ENCODE measurements at regions not wholly inside any gene's neighbourhood (a gene's known extent, or its start where the extent isn't known, plus 50 kb on each side); places are given as distances from the start of the nearest gene placed in this dataset.

DNA sequence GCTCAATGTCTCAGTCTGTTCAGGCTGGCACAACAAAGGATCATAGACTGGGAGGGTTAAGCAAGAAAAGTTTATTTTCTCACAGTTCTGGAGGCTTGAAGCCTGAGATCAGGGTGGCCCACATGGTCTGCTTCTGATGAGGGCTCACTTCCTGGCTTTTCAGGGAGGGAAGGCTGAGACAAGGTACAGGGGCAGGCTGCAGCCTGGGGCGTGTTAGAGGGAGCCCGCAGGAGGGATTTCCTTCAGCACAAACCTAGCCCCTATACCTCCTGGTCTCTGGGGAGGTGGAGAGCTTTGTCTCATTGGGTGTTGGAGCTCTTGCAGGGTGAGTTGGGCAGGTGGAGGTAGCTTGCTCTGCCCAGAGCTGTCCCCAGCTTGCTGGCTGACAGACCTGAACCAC, 81.1 kb upstream of the GPR6 start:
- TF ChIP-seq, protein P1, sequence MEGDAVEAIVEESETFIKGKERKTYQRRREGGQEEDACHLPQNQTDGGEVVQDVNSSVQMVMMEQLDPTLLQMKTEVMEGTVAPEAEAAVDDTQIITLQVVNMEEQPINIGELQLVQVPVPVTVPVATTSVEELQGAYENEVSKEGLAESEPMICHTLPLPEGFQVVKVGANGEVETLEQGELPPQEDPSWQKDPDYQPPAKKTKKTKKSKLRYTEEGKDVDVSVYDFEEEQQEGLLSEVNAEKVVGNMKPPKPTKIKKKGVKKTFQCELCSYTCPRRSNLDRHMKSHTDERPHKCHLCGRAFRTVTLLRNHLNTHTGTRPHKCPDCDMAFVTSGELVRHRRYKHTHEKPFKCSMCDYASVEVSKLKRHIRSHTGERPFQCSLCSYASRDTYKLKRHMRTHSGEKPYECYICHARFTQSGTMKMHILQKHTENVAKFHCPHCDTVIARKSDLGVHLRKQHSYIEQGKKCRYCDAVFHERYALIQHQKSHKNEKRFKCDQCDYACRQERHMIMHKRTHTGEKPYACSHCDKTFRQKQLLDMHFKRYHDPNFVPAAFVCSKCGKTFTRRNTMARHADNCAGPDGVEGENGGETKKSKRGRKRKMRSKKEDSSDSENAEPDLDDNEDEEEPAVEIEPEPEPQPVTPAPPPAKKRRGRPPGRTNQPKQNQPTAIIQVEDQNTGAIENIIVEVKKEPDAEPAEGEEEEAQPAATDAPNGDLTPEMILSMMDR (IDR thresholded peaks at IDR 0.05) = no peak
- H3K36me3 Mint-ChIP-seq (ENCODE audit: low read depth) = no peaks in the 10 kb centered on the region
- H3K27ac Mint-ChIP-seq = no peak overlapping the region
- DNase-seq = no peak
- H3K4me3 Mint-ChIP-seq = no peak overlapping the region; the same call in 1 of the 2 replicates
- H3K9me3 Mint-ChIP-seq = peaks cover 8% of the 10 kb centered on the region
- H3K27me3 Mint-ChIP-seq (ENCODE audit: insufficient read depth) = peaks cover 23% of the 10 kb centered on the region
- peaks cover 7% of the 10 kb centered on the region; the same call in 1 of the 2 replicates for H3K4me1 Mint-ChIP-seq (ENCODE audit: low read depth)

- Mint-ChIP-seq H3K27ac (no peak overlapping the region), H3K36me3 (ENCODE audit: low read depth) (no peaks in the 10 kb centered on the region), H3K4me3 (no peak overlapping the region), H3K27me3 (ENCODE audit: insufficient read depth) (peaks cover 21% of the 10 kb centered on the region), H3K4me1 (ENCODE audit: low read depth) (peaks cover 7% of the 10 kb centered on the region; the same call in 1 of the 2 replicates), H3K9me3 (peaks cover 8% of the 10 kb centered on the region)
- no peak for DNase-seq
- TF ChIP-seq, protein P1 (IDR thresholded peaks at IDR 0.05) = no peak
Observed at GRCh38 chr6:109897561-109898080, 80.5 kb upstream of the GPR6 start.

- no peak overlapping the region for H3K4me3 Mint-ChIP-seq
- no peaks in the 10 kb centered on the region for H3K9me3 Mint-ChIP-seq
- no peaks in the 10 kb centered on the region for H3K36me3 Mint-ChIP-seq (ENCODE audit: low read depth)
- H3K27me3 Mint-ChIP-seq (ENCODE audit: insufficient read depth) = peaks cover 18% of the 10 kb centered on the region
- DNase-seq = no peak
- TF ChIP-seq, protein P1 (IDR thresholded peaks at IDR 0.05) = no peak
- no peak overlapping the region for H3K27ac Mint-ChIP-seq
- H3K4me1 Mint-ChIP-seq (ENCODE audit: low read depth) = 0 out of 2 replicates have a peak, but pooled peaks cover under 1% of the 10 kb centered on the region
Observed at GRCh38 chr6:109901976-109902375, 76.1 kb upstream of the GPR6 start.

- DNase-seq = no peak
- Mint-ChIP-seq H3K27ac (no peak overlapping the region), H3K9me3 (no peaks in the 10 kb centered on the region), H3K4me1 (ENCODE audit: low read depth) (no peaks in the 10 kb centered on the region), H3K36me3 (ENCODE audit: low read depth) (no peaks in the 10 kb centered on the region), H3K27me3 (ENCODE audit: insufficient read depth) (peaks cover 12% of the 10 kb centered on the region; the same call in 1 of the 2 replicates), H3K4me3 (no peak overlapping the region)
- TF ChIP-seq, protein P1 (IDR thresholded peaks at IDR 0.05) = no peak
Observed at GRCh38 chr6:109902870-109903269, 75.2 kb upstream of the GPR6 start.

GRCh38 chr6:109910571-109910970, 67.5 kb upstream of the GPR6 start:
- Mint-ChIP-seq H3K27me3 (ENCODE audit: insufficient read depth) (peaks cover 11% of the 10 kb centered on the region), H3K9me3 (no peaks in the 10 kb centered on the region), H3K36me3 (ENCODE audit: low read depth) (no peaks in the 10 kb centered on the region), H3K4me3 (no peak overlapping the region), H3K4me1 (ENCODE audit: low read depth) (no peaks in the 10 kb centered on the region), H3K27ac (no peak overlapping the region)
- TF ChIP-seq, protein P1 (IDR thresholded peaks at IDR 0.05) = no peak
- no peak for DNase-seq

GRCh38 chr6:109912118-109912517, 66.0 kb upstream of the GPR6 start:
- H3K4me3 Mint-ChIP-seq = no peak overlapping the region
- no peaks in the 10 kb centered on the region for H3K4me1 Mint-ChIP-seq (ENCODE audit: low read depth)
- H3K27ac Mint-ChIP-seq = no peak overlapping the region
- no peaks in the 10 kb centered on the region for H3K9me3 Mint-ChIP-seq
- no peak for DNase-seq
- TF ChIP-seq, protein P1 (IDR thresholded peaks at IDR 0.05) = no peak
- peaks cover 11% of the 10 kb centered on the region for H3K27me3 Mint-ChIP-seq (ENCODE audit: insufficient read depth)
- H3K36me3 Mint-ChIP-seq (ENCODE audit: low read depth) = no peaks in the 10 kb centered on the region
